Central memory CD8-positive, alpha-beta T cell (primary cell): ENCODE measurements at regions not wholly inside any gene's neighbourhood (a gene's known extent, or its start where the extent isn't known, plus 50 kb on each side); places are given as distances from the start of the nearest gene placed in this dataset.
"Not testable (repeated sequence)": the region's sequence is repeated elsewhere in the genome, so short reads cannot be mapped to it uniquely, and the experiment has no call there.

Source experiments
- ATAC-seq: fragments of 150-1000 bp; cut with Tn5 transposase; replicated peaks from 2 replicates; pipeline ENCODE4 v1.10.0; 2022; ENCODE audit warnings: mild to moderate bottlenecking, moderate FRiP score, moderate number of reproducible peaks; ENCODE audit not compliant: poor library complexity, severe bottlenecking; ENCODE audit errors: extremely low read depth
- DNase-seq, 2 donors: peaks; one replicate each; pipeline ENCODE4 v3.0.0; 2021; ENCODE audit warnings: low spot score in 2 of 2
- H3K27ac Mint-ChIP-seq: one replicate; pipeline ENCODE4 v1.8.0; 2022; ENCODE audit warnings: low read depth, mild to moderate bottlenecking, moderate library complexity, mixed read lengths
- H3K27me3 Mint-ChIP-seq: one replicate; pipeline ENCODE4 v1.8.0; 2022; ENCODE audit warnings: mixed read lengths
- H3K36me3 Mint-ChIP-seq: one replicate; pipeline ENCODE4 v1.8.0; 2022; ENCODE audit warnings: mild to moderate bottlenecking, moderate library complexity, mixed read lengths; ENCODE audit not compliant: insufficient read depth
- H3K4me1 Mint-ChIP-seq: one replicate; pipeline ENCODE4 v1.8.0; 2022; ENCODE audit warnings: mixed read lengths
- H3K4me3 Mint-ChIP-seq: one replicate; pipeline ENCODE4 v1.8.0; 2022; ENCODE audit warnings: mild to moderate bottlenecking, moderate library complexity, mixed read lengths
- H3K9me3 Mint-ChIP-seq: one replicate; pipeline ENCODE4 v1.8.0; 2022; ENCODE audit warnings: mixed read lengths

DNA sequence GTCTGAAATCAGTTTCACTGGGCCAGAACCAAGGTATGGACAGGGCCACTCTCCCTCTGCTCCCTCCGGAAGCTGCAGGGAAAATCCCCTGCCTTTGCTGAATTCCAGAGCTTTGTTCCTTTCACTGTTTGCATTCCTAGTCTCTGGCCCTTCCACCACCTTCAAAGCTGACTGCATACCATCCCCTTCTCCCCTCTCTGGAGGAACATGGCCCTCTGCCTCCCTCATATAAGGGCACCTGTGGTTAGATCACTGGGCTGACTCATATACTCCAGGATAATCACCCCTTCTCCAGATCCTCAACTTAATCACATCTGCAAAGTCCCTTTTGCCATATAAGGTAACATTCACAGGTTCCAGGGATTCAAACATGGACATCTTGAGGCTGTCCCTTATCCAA is 236.8 kb upstream of the NBPF12 start:
- ATAC-seq, H3K36me3 Mint-ChIP-seq, H3K27ac Mint-ChIP-seq, H3K27me3 Mint-ChIP-seq, H3K9me3 Mint-ChIP-seq, DNase-seq, H3K4me1 Mint-ChIP-seq, H3K4me3 Mint-ChIP-seq: not testable (repeated sequence)

DNA sequence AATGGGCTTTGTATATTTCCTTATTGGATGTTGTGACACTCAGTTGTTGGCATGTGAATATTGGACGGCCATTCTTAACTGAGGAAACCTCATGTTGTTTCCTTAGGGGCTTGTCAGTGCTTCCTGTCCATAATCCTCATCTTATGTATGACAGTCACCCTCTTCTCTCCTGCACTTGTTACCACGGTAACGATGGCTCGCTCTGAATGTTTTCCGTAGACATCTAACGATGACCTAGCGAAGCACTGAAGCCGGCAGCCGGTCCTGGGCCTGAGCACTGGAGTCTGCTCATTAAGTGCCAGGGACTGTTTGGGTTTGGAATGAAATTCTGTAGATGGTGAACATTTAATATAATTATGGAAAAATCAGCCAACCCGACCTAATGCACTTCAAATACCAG is 242.7 kb upstream of the NBPF12 start:
- not testable (repeated sequence) for H3K9me3 Mint-ChIP-seq, H3K4me1 Mint-ChIP-seq, ATAC-seq, H3K27ac Mint-ChIP-seq, H3K36me3 Mint-ChIP-seq, H3K27me3 Mint-ChIP-seq, DNase-seq, H3K4me3 Mint-ChIP-seq

DNA sequence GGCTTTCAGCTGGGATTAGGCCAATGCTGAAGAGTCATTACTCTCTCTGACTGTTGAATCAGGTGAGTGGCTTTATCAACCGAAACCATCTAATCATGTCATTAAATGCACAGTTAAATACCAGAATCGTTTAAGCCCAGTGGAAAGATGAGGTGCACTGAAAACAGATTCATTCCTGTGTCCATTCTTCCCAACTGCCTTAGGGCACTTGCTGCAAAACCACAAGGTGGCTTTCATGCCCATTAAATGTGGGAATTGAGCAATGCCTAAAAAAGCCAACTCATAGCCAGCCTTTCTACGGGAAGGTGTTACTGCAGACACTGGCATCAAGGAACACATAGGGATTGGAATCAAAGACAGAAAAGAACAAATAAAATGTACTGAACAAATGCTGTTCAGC is 246.3 kb upstream of the NBPF12 start:
- H3K27ac Mint-ChIP-seq, H3K36me3 Mint-ChIP-seq, H3K27me3 Mint-ChIP-seq, H3K4me3 Mint-ChIP-seq, H3K4me1 Mint-ChIP-seq, DNase-seq, H3K9me3 Mint-ChIP-seq, ATAC-seq: not testable (repeated sequence)

DNA sequence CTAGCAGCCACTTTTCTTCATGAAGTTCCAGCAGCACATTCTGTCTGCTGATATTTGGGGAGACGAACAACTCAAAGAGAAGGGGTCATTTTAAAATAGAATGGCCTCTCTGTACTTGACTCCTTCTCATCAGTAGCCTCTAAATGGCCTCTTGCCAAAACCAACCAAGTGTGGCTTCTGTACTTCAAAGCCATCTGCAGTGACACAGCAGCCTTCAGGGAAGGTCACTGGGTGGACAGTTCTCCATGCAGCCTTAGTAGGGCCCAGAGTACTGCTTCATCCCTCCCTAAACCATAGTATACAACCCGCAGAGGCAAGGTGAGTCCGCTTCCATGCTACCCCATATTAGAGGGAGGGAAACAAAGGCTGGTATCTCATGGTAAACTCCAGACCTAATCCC is 249.2 kb upstream of the NBPF12 start:
- H3K4me3 Mint-ChIP-seq, DNase-seq, ATAC-seq, H3K27ac Mint-ChIP-seq, H3K9me3 Mint-ChIP-seq, H3K27me3 Mint-ChIP-seq, H3K36me3 Mint-ChIP-seq, H3K4me1 Mint-ChIP-seq: not testable (repeated sequence)

DNA sequence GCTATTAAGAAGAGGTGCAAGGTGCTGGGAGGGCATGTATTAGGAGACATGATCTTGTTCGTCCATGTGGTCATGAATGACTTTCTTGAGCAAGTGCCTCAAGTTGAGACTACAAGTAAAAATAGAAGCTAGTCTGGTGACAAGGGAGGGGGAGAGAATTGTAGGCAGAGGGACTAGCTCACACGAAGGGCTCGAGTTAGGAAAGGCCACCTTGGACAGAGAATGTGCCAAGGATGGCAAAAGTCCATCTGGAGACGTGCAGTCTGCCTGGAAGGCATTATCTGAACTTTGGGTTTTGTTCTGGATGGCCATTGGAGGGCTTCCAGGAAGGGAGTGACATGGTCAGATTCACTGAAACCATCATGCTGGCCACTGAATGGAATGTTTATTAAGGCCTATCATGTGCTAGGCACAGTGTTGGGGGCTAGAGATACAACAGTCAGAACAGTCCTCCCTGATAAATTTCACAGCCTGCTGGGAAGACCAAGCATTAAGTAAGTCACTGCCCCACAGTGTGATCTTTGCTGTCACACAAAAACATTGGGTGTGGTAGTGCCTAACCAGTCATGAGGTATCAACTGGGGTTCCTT is 251.3 kb upstream of the NBPF12 start:
- not testable (repeated sequence) for H3K27ac Mint-ChIP-seq, DNase-seq, H3K36me3 Mint-ChIP-seq, ATAC-seq, H3K4me3 Mint-ChIP-seq, H3K27me3 Mint-ChIP-seq, H3K9me3 Mint-ChIP-seq, H3K4me1 Mint-ChIP-seq

DNA sequence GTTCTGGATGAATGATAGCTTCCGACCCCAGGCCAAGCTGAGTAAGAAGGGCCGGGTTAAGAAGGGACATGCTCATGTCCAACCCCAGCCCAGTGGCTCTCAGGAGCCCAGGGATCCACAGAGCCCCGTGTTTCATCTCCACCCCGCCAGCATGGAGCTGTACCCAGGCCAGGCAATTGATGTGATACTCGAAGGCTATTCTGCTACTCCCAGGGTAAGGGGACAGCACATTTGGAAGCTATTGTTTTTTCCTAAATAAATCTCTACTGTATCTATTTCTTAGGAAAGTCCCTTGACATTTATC is 255.0 kb upstream of the NBPF12 start:
- H3K4me1 Mint-ChIP-seq = not testable (repeated sequence)

DNA sequence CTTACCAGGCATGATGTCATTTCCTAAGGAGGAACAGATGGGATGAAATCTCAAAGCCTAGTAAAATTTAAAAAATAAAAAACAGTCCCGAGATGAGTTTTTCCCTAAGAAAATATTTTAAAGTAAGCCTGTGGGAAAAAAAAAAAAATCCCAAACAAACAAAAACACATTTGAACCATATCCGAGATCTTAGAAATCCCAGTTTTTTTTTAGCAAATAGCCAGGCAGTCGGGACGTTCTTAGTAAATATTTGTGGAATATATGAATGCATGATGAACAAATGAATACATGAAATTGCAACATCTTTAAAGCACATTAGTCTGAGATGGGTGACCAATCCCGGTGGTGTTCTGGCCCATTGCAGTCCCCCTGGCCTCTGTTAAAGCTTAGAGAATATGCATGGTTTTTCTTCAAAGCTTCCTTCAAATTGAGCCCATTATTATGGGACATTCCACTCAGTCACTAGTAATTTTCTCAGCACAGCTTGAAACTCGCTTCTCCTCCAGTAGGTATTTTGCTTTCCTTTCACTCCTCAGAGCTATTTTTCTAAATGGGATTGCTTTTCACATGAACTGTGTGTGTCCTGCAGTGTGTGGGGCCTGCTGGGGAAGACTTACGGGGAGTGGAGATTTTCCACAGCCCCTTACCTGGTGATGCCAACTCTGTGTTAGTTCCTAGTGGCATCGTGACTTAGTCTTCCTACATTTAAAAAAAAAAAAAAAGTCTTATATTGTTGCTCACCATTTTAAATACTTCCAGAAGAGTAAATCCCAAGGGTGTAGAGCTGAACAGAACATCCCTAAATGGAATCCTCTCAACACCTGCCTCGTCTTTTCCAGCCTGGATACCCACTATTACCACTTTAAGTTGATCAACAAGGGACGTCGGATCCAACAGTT is 255.6 kb upstream of the NBPF12 start:
- not testable (repeated sequence) for ATAC-seq, DNase-seq, H3K9me3 Mint-ChIP-seq, H3K36me3 Mint-ChIP-seq, H3K27me3 Mint-ChIP-seq, H3K4me3 Mint-ChIP-seq, H3K4me1 Mint-ChIP-seq, H3K27ac Mint-ChIP-seq

More for the DNA sequence above, 255.0 kb upstream of the NBPF12 start:
- not testable (repeated sequence) for H3K36me3 Mint-ChIP-seq, H3K27ac Mint-ChIP-seq, DNase-seq, H3K27me3 Mint-ChIP-seq, H3K4me3 Mint-ChIP-seq, ATAC-seq, H3K9me3 Mint-ChIP-seq

DNA sequence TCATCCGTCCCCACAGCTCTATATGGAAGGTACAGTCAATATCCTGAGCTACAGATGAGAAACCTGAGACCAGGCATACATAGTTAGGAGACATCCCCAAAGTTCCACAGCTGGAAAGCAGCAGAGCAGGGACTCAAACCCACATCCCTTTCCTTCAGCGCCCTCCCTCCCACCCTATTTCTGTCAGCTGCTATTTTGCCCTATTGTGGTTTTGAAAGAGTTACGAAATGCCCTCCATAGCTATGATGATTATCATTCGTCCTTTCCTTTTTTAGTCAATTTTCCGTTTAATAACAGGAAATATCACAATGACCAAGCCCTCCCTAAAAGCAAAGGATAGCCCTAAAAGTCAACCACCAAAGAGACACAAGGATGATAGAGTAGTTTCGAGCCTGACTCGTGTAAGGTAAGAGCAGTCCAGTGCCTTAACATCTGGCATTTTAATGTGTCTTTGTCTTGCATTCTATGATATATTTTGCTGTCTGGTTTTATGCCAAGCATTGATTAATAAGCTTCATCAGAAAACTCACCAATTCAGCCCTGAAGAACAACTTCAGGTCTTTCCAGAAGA is 264.3 kb upstream of the NBPF12 start:
- not testable (repeated sequence) for DNase-seq, H3K4me1 Mint-ChIP-seq, H3K9me3 Mint-ChIP-seq, ATAC-seq, H3K36me3 Mint-ChIP-seq, H3K27ac Mint-ChIP-seq, H3K4me3 Mint-ChIP-seq, H3K27me3 Mint-ChIP-seq

DNA sequence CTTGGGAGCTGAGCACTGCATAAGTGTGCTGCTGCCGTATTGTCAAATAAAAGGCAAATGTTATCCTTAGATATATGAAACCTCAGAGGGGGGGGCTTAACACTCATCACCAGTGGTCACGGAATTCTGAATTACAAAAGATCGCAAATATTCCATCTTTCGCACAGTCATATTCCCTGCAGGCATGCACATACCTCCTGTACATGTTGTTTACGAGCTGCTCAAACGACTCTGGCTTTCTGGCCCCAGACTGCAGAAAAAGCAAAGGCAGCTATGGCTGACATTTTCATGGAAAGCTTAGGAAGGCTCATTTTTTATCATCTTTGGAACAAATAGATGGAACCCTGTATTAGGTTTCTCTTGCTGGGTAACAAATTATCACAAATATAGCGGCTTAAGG is 265.5 kb upstream of the NBPF12 start:
- H3K27me3 Mint-ChIP-seq, H3K27ac Mint-ChIP-seq, ATAC-seq, H3K4me3 Mint-ChIP-seq, DNase-seq, H3K9me3 Mint-ChIP-seq, H3K4me1 Mint-ChIP-seq, H3K36me3 Mint-ChIP-seq: not testable (repeated sequence)

DNA sequence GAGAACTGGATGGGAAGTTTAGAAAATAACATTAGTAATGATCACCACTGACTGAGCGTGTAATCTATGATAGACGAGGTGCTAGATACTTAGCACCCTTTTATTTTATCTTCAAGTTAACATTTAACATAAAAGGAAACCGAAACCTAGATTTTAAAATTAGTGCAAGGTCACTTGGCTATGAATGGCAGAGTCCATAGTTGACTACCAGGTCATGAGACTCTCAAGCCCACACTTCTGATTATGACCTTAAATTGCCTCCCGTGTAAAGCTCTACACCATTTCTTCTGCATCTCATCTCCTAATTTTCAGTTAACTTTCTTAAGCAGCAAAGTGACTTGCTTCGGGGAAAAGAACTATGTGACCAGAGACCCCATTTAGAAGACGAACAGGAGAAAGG is 266.5 kb upstream of the NBPF12 start:
- H3K9me3 Mint-ChIP-seq = not testable (repeated sequence)

DNA sequence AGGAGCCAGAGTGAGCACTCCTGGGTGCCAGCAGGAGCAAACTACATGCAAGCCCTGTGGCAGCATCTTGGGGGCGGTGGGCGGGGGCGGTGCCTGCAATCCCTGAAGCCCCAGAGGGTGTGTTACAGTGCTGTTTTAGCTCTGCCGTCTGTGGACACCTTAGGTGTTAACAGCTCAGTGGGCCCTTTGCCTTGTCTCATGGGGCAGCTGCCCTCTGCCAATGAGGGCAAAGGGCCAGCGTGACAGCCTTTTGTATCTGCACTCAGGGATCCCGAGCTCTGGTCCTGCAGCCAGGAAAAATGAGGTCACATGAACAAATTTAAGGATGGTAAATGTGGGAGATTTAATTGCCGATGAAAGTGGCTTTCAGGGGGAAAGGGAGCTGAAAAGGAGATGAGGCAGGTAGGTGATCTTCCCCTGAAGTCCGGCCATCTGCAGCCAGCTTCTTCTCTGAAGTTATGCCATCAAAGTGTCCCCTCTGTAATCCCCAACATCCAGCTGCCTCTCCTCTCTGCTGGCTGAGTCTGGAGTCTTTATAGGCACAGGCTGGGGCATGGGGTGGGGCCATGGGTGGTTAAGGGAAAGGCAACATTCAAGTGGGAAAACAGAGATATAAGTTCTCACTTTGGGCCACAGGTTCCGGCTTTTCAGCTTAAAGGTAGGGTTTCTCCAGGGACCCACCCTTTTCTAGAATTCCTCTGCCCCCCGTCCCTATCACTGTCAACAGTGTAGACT is 267.1 kb upstream of the NBPF12 start:
- not testable (repeated sequence) for H3K9me3 Mint-ChIP-seq, ATAC-seq, H3K4me1 Mint-ChIP-seq, H3K27ac Mint-ChIP-seq, H3K4me3 Mint-ChIP-seq, H3K27me3 Mint-ChIP-seq, DNase-seq, H3K36me3 Mint-ChIP-seq

More for the DNA sequence above, 266.5 kb upstream of the NBPF12 start:
- H3K4me1 Mint-ChIP-seq, H3K36me3 Mint-ChIP-seq, H3K27ac Mint-ChIP-seq, H3K27me3 Mint-ChIP-seq, H3K4me3 Mint-ChIP-seq, DNase-seq, ATAC-seq: not testable (repeated sequence)

DNA sequence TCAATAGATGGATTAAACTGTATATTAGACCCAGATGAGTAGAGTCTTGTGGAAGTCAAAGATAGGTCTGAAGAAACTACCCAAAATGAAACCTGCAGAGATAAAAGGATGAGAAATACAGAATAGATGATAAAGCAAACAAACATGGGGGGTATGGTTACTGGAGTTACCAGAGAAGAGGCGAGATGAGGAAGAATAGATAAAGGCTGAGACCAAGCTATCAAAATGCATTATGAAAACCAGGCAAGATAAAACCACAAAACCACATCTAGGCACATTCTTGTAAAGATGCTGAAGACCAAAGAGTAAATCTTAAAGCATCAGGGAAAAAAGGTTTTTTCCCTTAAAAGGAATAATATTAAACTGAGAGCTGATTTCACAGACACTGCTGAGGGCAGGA is 271.8 kb upstream of the NBPF12 start:
- H3K4me3 Mint-ChIP-seq, ATAC-seq, H3K4me1 Mint-ChIP-seq, H3K36me3 Mint-ChIP-seq, H3K27me3 Mint-ChIP-seq, DNase-seq, H3K9me3 Mint-ChIP-seq, H3K27ac Mint-ChIP-seq: not testable (repeated sequence)

DNA sequence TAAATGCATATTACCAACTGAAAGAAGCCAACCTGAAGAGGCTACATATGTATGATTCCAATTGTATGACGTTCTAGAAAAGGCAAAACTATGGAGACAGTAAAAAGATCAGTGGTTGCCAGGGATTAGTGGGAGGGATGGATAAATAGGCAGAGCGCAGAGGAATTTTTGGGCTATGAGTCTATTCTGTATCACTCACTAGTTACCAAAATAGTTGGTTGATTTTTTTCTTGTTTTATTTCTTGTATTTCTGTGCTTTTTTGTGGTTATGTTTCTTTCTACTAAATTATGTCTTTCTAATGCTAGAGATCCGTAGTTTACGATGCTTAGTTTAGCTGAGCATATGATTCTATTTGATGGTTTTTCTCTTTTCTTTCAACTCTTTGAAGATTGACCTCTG is 277.9 kb upstream of the NBPF12 start:
- not testable (repeated sequence) for DNase-seq, H3K27ac Mint-ChIP-seq, H3K4me1 Mint-ChIP-seq, H3K9me3 Mint-ChIP-seq, ATAC-seq, H3K27me3 Mint-ChIP-seq, H3K36me3 Mint-ChIP-seq, H3K4me3 Mint-ChIP-seq
